ENCODE measurements at regions not wholly inside any gene's neighbourhood (a gene's known extent, or its start where the extent isn't known, plus 50 kb on each side); places are given as distances from the start of the nearest gene placed in this dataset.

GRCh38 chr4:45100956-45101818, 374.8 kb upstream of the GNPDA2 start:
- intact Hi-C loops (cut with DNase I), result no loop called here
- Histone ChIP-seq H3K36me3 (no peaks in the 10 kb centered on the region), H3K4me1 (no peaks in the 10 kb centered on the region), H3K4me3 (no peak overlapping the region), H3K27me3 (no peaks in the 10 kb centered on the region), H3K27ac (replicated peaks in 1 of 4) (no peak overlapping the region), H3K9me3 (no peaks in the 10 kb centered on the region)
- WGBS, result 72% methylated on average over 6 of the region's 6 CpGs
- no peak for DNase-seq (ENCODE audit: extremely low spot score)
- no peak for TF ChIP-seq EP300 (IDR thresholded peaks at IDR 0.05)
- TF ChIP-seq POLR2AphosphoS5 (IDR thresholded peaks at IDR 0.05), result no peak
- TF ChIP-seq POLR2A (IDR thresholded peaks at IDR 0.05; ENCODE audit: low read depth), result no peak
- TF ChIP-seq CTCF (IDR thresholded peaks at IDR 0.05), result no peak

GRCh38 chr4:45099471-45099870, 373.1 kb upstream of the GNPDA2 start:
- H3K4me1 ChIP-seq, result peaks cover 0 to 5% (median 0%) of the 10 kb centered on the region in 4 donors
- H3K4me3 ChIP-seq, result no peak overlapping the region
- H3K9me3 ChIP-seq, result no peaks in the 10 kb centered on the region
- TF ChIP-seq POLR2A (IDR thresholded peaks at IDR 0.05; ENCODE audit: low read depth), result no peak
- no peaks in the 10 kb centered on the region for H3K36me3 ChIP-seq
- DNase-seq (ENCODE audit: extremely low spot score), result no peak
- no peak overlapping the region for H3K27ac ChIP-seq (replicated peaks in 1 of 4)
- WGBS, result 60% methylated on average over 1 of the region's 1 CpG
- H3K27me3 ChIP-seq, result no peaks in the 10 kb centered on the region
- intact Hi-C loops (cut with DNase I), result no loop called here

- H3K9me3 ChIP-seq, result no peaks in the 10 kb centered on the region
- H3K4me3 ChIP-seq, result no peak overlapping the region
- no peak for DNase-seq (ENCODE audit: extremely low spot score)
- no peaks in the 10 kb centered on the region for H3K27me3 ChIP-seq
- no peak overlapping the region for H3K27ac ChIP-seq (replicated peaks in 1 of 4)
- intact Hi-C loops (cut with DNase I), result no loop called here
- peaks cover 0 to 7% (median 0%) of the 10 kb centered on the region in 4 donors for H3K4me1 ChIP-seq
- H3K36me3 ChIP-seq, result no peaks in the 10 kb centered on the region
- 39% methylated on average over 3 of the region's 3 CpGs for WGBS
- no peak for TF ChIP-seq CTCF (IDR thresholded peaks at IDR 0.05)
- no peak for TF ChIP-seq POLR2AphosphoS5 (IDR thresholded peaks at IDR 0.05)
- no peak for TF ChIP-seq EP300 (IDR thresholded peaks at IDR 0.05)
- no peak for TF ChIP-seq POLR2A (IDR thresholded peaks at IDR 0.05; ENCODE audit: low read depth)
Measured at GRCh38 chr4:45094684-45095083, 368.3 kb upstream of the GNPDA2 start.

- WGBS, result 71% methylated on average over 2 of the region's 2 CpGs
- Histone ChIP-seq H3K4me1 (no peaks in the 10 kb centered on the region), H3K27ac (replicated peaks in 1 of 4) (no peak overlapping the region), H3K36me3 (no peaks in the 10 kb centered on the region), H3K4me3 (no peak overlapping the region), H3K9me3 (peaks cover 0 to 8% (median 0%) of the 10 kb centered on the region in 4 donors), H3K27me3 (no peaks in the 10 kb centered on the region)
- DNase-seq (ENCODE audit: extremely low spot score), result no peak
- no peak for TF ChIP-seq EP300 (IDR thresholded peaks at IDR 0.05)
- no peak for TF ChIP-seq POLR2AphosphoS5 (IDR thresholded peaks at IDR 0.05)
- TF ChIP-seq POLR2A (IDR thresholded peaks at IDR 0.05; ENCODE audit: low read depth), result no peak
- TF ChIP-seq CTCF (IDR thresholded peaks at IDR 0.05), result no peak
- intact Hi-C loops (cut with DNase I), result no loop called here
Measured at GRCh38 chr4:45082101-45082500, 355.7 kb upstream of the GNPDA2 start.

GRCh38 chr4:45079616-45080015, 353.3 kb upstream of the GNPDA2 start:
- no peaks in the 10 kb centered on the region for H3K27me3 ChIP-seq
- no peak overlapping the region for H3K27ac ChIP-seq (replicated peaks in 1 of 4)
- H3K4me1 ChIP-seq, result no peaks in the 10 kb centered on the region
- intact Hi-C loops (cut with DNase I), result no loop called here
- 88% methylated on average over 1 of the region's 1 CpG for WGBS
- H3K4me3 ChIP-seq, result no peak overlapping the region
- TF ChIP-seq CTCF (IDR thresholded peaks at IDR 0.05) (no peak), POLR2AphosphoS5 (IDR thresholded peaks at IDR 0.05) (no peak), POLR2A (IDR thresholded peaks at IDR 0.05; ENCODE audit: low read depth) (no peak), EP300 (IDR thresholded peaks at IDR 0.05) (no peak)
- H3K9me3 ChIP-seq, result peaks cover 0 to 8% (median 0%) of the 10 kb centered on the region in 4 donors
- H3K36me3 ChIP-seq, result no peaks in the 10 kb centered on the region
- no peak for DNase-seq (ENCODE audit: extremely low spot score)
